ENCODE measurements at regions not wholly inside any gene's neighbourhood (a gene's known extent, or its start where the extent isn't known, plus 50 kb on each side); places are given as distances from the start of the nearest gene placed in this dataset.
"Not testable (repeated sequence)": the region's sequence is repeated elsewhere in the genome, so short reads cannot be mapped to it uniquely, and the experiment has no call there.

DNA sequence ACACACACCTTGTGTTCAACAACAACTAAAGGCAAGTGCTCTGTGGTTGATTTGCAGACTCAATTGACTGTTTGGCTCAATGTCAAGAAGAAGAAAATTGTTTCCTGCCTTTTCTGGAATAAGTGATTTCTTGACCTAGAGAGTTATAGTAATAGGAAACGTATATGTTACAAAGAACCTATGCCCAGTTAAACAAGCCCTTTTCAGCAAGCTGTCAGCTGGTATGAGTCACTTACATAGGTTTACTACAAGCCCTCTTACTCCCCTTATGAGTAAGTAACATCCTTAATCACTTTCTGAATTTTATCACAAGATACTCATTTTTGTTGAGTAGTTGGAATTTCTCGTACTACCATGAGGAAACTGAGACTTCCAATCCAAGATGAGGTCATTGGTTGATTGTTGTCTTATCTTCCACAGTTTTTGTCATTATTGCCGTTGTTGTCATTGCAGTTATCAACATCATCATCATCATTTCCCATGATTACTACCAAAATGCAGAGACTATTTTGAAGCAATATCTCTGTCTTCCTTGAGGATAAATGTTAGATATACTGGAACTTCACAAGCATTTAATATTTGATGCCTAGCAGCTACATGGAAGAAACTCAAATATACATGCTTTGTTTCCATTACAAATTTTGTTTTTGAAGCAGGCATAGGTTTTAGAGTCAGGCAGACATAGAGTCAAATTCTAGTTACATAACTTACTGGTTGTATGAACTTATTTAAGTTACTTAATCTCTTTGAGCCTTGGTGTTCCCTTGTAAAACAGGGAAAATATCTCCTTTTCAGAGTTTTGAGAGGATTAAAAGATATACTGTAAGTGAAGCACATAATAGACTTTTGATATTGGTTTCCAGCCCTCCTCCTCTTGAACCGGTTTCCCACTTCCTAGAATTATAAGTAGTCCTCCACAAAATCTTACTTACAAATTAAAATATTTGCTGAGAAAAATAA, 106.0 kb downstream of the RAP2A start:
- Histone ChIP-seq H4K20me1 (no peaks in the 10 kb centered on the region), H3K9ac (no peak overlapping the region), H3K27me3 (no peaks in the 10 kb centered on the region), H3K4me2 (no peak overlapping the region), H3K9me3 (replicated peaks in 1 of 11) (peaks cover under 1 to 3% (median 1%) of the 10 kb centered on the region in 11 experiments; a peak in 16 of 22 replicates), H3K36me3 (no peaks in the 10 kb centered on the region), H3K4me1 (0 out of 20 replicates have a peak, but pooled peaks cover 0 to 6% (median 0%) of the 10 kb centered on the region in 10 experiments), H3K4me3 (no peak overlapping the region), H3K27ac (no peak overlapping the region)
- no peak for TF ChIP-seq Cebpa-rat (IDR thresholded peaks at IDR 0.05)

DNA sequence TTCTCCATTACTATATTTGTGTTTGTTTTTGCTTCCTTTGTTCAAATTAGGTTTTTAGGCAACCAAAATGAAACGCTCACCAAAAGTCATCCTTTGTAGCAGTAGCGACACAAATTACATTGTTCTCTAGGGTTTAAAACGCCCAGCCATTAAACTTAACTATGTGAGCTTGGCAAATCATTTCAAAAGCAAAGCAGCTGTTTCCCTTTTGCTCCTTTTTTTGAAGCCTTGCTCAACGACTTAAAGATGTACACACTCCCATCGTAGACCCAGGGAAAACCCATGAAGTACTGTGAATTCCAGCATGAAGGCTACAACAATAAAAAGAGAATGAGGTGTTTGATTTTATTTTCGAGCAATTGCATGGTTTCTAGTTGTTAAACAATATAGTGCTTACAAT, 106.7 kb downstream of the RAP2A start:
- peaks cover 7 to 11% (median 9%) of the 10 kb centered on the region in 11 experiments; a peak in 18 of 22 replicates for H3K9me3 ChIP-seq (replicated peaks in 1 of 11)
- H3K4me1 ChIP-seq: 0 out of 20 replicates have a peak, but pooled peaks cover 0 to 6% (median 0%) of the 10 kb centered on the region in 10 experiments
- no peak overlapping the region for H3K4me2 ChIP-seq
- H3K4me3 ChIP-seq: no peak overlapping the region
- H3K9ac ChIP-seq: no peak overlapping the region
- H3K36me3 ChIP-seq: no peaks in the 10 kb centered on the region
- no peaks in the 10 kb centered on the region for H3K27me3 ChIP-seq
- no peak overlapping the region for H3K27ac ChIP-seq
- no peak for TF ChIP-seq Cebpa-rat (IDR thresholded peaks at IDR 0.05)
- H4K20me1 ChIP-seq: no peaks in the 10 kb centered on the region

DNA sequence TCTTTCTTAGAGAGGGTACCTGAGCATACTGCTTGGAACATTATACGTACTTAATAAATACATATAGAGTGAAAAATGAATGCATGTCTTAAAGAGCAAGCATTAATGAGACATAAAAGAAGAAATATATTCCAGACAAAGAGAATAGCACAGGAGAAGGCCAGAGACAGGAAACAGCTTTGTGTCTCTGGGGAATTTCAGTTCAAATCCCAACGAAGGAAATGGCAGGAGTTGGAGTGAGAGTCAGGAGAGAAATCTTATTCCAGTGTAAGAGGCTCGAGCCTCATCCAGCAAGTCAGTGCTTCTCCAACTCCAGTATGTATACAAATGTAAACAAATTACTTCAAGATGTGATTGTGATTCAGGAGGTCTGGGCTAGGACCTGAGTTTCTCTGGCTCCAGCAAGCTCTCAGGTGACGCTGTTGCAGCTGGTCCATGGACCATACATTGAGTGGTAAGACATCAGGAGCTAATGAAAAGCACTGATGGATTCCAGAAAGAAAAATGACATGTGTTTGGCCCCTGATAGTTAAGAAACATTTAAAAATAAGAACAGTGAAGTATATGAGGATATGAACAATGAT, 108.2 kb downstream of the RAP2A start:
- Histone ChIP-seq H3K36me3 (no peaks in the 10 kb centered on the region), H3K4me3 (no peak overlapping the region), H3K9me3 (replicated peaks in 1 of 11) (peaks cover 7 to 17% (median 9%) of the 10 kb centered on the region in 11 experiments; a peak in 18 of 22 replicates), H3K27ac (no peak overlapping the region), H3K27me3 (no peaks in the 10 kb centered on the region), H3K4me2 (no peak overlapping the region), H3K4me1 (0 out of 20 replicates have a peak, but pooled peaks cover 0 to 6% (median 0%) of the 10 kb centered on the region in 10 experiments), H3K9ac (no peak overlapping the region), H4K20me1 (no peaks in the 10 kb centered on the region)
- TF ChIP-seq Cebpa-rat (IDR thresholded peaks at IDR 0.05): no peak

DNA sequence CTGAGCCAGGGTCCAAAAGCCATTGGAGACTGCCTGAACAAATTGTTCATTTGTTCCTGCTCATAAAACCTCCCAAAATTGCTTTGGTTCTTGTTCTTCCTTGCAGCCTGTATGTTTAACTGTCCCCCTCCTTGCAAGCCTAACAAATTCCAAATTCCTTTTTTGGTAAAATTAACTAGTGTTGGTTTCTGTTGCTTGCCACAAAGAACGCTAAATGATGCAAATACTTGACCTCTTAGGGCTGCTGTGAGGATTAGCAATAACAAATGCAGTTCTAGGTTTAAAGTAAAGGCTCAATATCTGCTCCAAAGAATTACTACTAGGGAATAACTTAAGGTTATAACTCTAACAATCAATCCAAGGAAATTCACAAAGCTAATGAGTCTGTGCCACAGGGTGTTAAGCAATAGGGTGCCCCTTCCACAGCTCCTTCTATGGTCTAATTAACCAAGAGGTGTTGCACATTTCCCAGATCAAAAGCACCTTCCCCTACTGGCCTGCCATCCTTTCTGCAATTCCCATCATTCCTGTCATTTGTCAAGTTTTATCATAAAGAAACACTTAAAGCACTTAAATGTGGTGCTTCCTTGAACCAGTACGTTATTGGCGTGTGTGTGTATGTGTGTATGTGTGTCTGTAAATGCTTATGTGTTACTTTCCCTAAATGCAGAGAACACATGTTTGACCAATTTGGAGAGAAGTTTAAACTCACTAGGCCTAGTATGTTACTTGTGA, 110.2 kb downstream of the RAP2A start:
- H3K4me3 ChIP-seq: no peak overlapping the region
- no peak overlapping the region for H3K27ac ChIP-seq
- no peaks in the 10 kb centered on the region for H3K4me1 ChIP-seq
- H3K4me2 ChIP-seq: no peak overlapping the region
- H3K9me3 ChIP-seq (replicated peaks in 1 of 11): peaks cover 7 to 17% (median 9%) of the 10 kb centered on the region in 11 experiments; a peak in 18 of 22 replicates
- no peaks in the 10 kb centered on the region for H4K20me1 ChIP-seq
- no peak for TF ChIP-seq Cebpa-rat (IDR thresholded peaks at IDR 0.05)
- no peaks in the 10 kb centered on the region for H3K36me3 ChIP-seq
- no peaks in the 10 kb centered on the region for H3K27me3 ChIP-seq
- H3K9ac ChIP-seq: no peak overlapping the region

DNA sequence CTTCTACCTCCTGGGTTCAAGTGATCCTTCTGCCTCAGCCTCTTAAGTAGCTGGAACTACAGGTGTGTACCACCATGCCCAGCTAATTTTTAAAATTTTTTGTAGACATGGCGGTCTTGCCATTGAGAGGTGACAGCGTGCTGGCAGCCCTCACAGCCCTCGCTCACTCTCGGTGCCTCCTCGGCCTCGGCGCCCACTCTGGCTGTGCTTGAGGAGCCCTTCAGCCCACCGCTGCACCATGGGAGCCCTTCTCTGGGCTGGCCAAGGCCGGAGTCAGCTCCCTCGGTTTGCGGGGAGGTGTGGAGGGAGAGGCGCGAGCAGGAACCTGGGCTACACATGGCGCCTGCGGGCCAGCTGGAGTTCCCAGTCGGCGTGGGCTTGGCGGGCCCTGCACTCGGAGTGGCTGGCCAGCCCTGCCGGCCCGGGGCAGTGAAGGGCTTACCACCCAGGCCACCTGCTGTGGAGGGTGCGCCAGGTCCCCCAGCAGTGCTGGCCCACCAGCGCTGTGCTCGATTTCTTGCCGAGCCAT, 111.1 kb downstream of the RAP2A start:
- H3K4me1 ChIP-seq, H3K27ac ChIP-seq, H4K20me1 ChIP-seq, H3K9ac ChIP-seq, H3K4me2 ChIP-seq, H3K36me3 ChIP-seq, H3K27me3 ChIP-seq, H3K4me3 ChIP-seq: not testable (repeated sequence)
- H3K9me3 ChIP-seq (replicated peaks in 1 of 11): peaks cover 7 to 17% (median 9%) of the 10 kb centered on the region in 11 experiments; a peak in 18 of 22 replicates

DNA sequence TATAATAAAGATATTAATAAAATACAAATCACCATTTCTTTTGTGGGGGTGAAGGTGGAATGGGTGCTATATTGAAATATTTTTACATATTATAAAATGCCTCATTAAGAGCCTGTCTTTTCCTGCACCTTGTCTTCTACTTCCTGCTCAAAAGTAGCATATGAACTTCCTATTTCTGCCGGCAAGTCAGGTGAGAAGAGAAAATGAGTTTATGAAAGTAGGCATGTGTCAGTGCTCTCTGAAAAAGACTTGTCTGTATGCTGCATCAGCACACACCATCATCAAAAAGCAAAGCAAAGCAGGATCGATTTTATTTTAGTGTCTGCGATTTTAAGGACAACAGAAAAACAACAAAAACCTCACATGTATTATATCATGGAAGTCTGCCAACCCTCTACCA, 114.2 kb downstream of the RAP2A start:
- Histone ChIP-seq H3K27ac (no peak overlapping the region), H3K9ac (no peak overlapping the region)

DNA sequence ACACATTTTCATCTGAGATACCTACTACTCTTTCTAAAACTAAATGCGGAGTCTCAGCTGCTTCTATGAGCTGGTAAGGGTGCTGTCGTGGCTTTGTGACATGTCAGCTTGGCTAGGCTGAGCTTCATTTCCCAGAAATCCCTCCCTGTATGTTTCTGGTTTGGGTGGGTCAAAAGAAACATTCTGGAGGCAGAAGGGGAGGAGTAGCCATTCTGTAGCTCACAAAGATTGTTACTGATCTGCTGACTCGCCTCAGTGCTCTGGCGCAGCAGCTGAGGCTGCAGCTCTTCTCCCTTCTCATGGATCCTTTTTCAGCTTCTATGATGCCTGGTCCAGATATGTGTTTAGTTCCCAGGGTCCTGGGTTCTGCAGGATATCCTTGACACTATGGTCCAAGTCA, 114.7 kb downstream of the RAP2A start:
- Histone ChIP-seq H3K4me1 (no peaks in the 10 kb centered on the region), H3K9me3 (replicated peaks in 1 of 11) (peaks cover 7 to 17% (median 9%) of the 10 kb centered on the region in 11 experiments; a peak in 18 of 22 replicates), H3K27ac (no peak overlapping the region), H4K20me1 (no peaks in the 10 kb centered on the region), H3K27me3 (no peaks in the 10 kb centered on the region), H3K9ac (no peak overlapping the region), H3K4me2 (no peak overlapping the region), H3K4me3 (no peak overlapping the region), H3K36me3 (no peaks in the 10 kb centered on the region)
- no peak for TF ChIP-seq Cebpa-rat (IDR thresholded peaks at IDR 0.05)

More for the DNA sequence above, 114.2 kb downstream of the RAP2A start:
- Histone ChIP-seq H3K9me3 (replicated peaks in 1 of 11) (peaks cover 7 to 17% (median 9%) of the 10 kb centered on the region in 11 experiments; a peak in 18 of 22 replicates), H3K36me3 (no peaks in the 10 kb centered on the region), H3K4me1 (no peaks in the 10 kb centered on the region), H4K20me1 (no peaks in the 10 kb centered on the region), H3K4me2 (no peak overlapping the region), H3K27me3 (no peaks in the 10 kb centered on the region), H3K4me3 (no peak overlapping the region)
- no peak for TF ChIP-seq Cebpa-rat (IDR thresholded peaks at IDR 0.05)

DNA sequence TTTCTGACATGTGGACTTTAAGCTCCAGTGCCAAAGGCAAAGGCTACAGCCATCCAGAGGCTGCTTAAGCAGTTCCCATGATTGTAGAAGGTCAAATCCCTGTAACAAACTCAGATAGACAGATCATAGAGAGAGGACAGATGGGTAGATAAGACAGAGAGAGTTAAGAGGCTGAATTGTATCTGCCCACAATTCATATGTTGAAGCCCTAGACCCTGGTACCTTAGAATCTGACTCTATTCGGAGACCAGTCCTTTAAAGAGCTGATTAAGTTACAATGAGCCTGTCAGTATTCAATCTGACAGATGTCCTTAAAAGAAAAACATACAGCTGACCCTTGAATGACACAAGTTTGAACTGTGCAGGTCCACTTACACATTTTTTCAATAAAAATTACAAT, 115.2 kb downstream of the RAP2A start:
- no peak overlapping the region for H3K27ac ChIP-seq
- no peaks in the 10 kb centered on the region for H3K36me3 ChIP-seq
- no peak overlapping the region for H3K9ac ChIP-seq
- no peak overlapping the region for H3K4me3 ChIP-seq
- peaks cover 7 to 17% (median 9%) of the 10 kb centered on the region in 11 experiments; a peak in 18 of 22 replicates for H3K9me3 ChIP-seq (replicated peaks in 1 of 11)
- no peak for TF ChIP-seq Cebpa-rat (IDR thresholded peaks at IDR 0.05)
- no peak overlapping the region for H3K4me2 ChIP-seq
- H3K27me3 ChIP-seq: no peaks in the 10 kb centered on the region
- H4K20me1 ChIP-seq: no peaks in the 10 kb centered on the region
- no peaks in the 10 kb centered on the region for H3K4me1 ChIP-seq

DNA sequence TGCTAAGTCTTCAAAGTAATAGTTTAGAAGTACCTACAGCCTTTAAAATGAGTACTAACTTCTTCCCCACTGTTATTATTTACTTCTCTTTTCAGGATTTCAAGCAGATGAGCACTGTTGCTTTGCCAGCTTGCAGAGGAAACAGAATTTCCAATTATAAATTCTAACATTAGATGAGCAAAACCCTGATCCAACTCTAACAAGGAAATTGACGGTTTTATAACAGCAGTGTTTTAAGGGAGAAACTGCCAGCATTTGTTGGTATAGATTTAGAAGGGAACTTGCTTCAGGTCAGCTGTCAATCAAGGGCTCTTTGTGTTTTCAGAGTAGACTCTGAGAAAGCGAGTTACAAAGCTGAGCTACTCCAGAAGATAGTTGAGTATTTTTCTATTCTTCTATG, 120.5 kb downstream of the RAP2A start:
- H3K4me1 ChIP-seq: no peaks in the 10 kb centered on the region
- H3K4me3 ChIP-seq: no peak overlapping the region
- H3K36me3 ChIP-seq: no peaks in the 10 kb centered on the region
- H3K9ac ChIP-seq: no peak overlapping the region
- no peak for TF ChIP-seq Cebpa-rat (IDR thresholded peaks at IDR 0.05)
- no peaks in the 10 kb centered on the region for H3K27me3 ChIP-seq
- H4K20me1 ChIP-seq: no peaks in the 10 kb centered on the region
- no peaks in the 10 kb centered on the region for H3K9me3 ChIP-seq (replicated peaks in 1 of 11)
- H3K27ac ChIP-seq: no peak overlapping the region
- no peak overlapping the region for H3K4me2 ChIP-seq

Data from BLaER1 treated with 17β-estradiol and CSF1 and Interleukin-3, amounts not matched to agents 10 nM and 100 nM (cell line).